HEK293T (cell line): ENCODE measurements at regions not wholly inside any gene's neighbourhood (a gene's known extent, or its start where the extent isn't known, plus 50 kb on each side); places are given as distances from the start of the nearest gene placed in this dataset.

Experiments
- BHLHE40 ChIP-seq: fragments of 450-650 bp; IDR thresholded peaks from 2 replicates; pipeline ENCODE4 v1.6.1; 2016; ENCODE audit warnings: mild to moderate bottlenecking, moderate library complexity, borderline replicate concordance
- CTBP1 ChIP-seq: fragments of 450-650 bp; IDR thresholded peaks from 2 replicates; pipeline ENCODE4 v1.6.1; 2016; ENCODE audit warnings: borderline replicate concordance
- ELF4 ChIP-seq: fragments of 450-650 bp; IDR thresholded peaks from 2 replicates; pipeline ENCODE4 v1.6.1; 2017; ENCODE audit warnings: antibody characterized with exemption
- FOXM1 ChIP-seq: fragments of 450-650 bp; IDR thresholded peaks from 2 replicates; pipeline ENCODE4 v1.6.1; 2017; ENCODE audit warnings: mild to moderate bottlenecking, borderline replicate concordance
- HDGF ChIP-seq: fragments of 450-650 bp; IDR thresholded peaks from 2 replicates; pipeline ENCODE4 v1.6.1; 2017; ENCODE audit warnings: antibody characterized with exemption, borderline replicate concordance
- L3MBTL2 ChIP-seq: fragments of 450-650 bp; conservative IDR thresholded peaks from 2 replicates; pipeline ENCODE4 v1.6.1; 2016; ENCODE audit warnings: mild to moderate bottlenecking
- SP1 ChIP-seq: fragments of 450-650 bp; IDR thresholded peaks from 2 replicates; pipeline ENCODE4 v1.6.1; 2017
- TARDBP ChIP-seq: fragments of 450-650 bp; IDR thresholded peaks from 2 replicates; pipeline ENCODE4 v1.6.1; 2016
- ZNF384 ChIP-seq: fragments of 450-650 bp; IDR thresholded peaks from 2 replicates; pipeline ENCODE4 v1.6.1; 2016

- TF ChIP-seq L3MBTL2 (no peak), SP1 (no peak), BHLHE40 (no peak), ZNF384 (no peak), FOXM1 (no peak), ELF4 (no peak), CTBP1 (no peak), TARDBP (no peak), HDGF (no peak)
Observed at GRCh38 chr2:67839668-67840067, 223.1 kb downstream of the C1D start.
